SK-N-SH (cell line): ENCODE measurements at regions not wholly inside any gene's neighbourhood (a gene's known extent, or its start where the extent isn't known, plus 50 kb on each side); places are given as distances from the start of the nearest gene placed in this dataset.

Experiments
- CTCF ChIA-PET: fragments of 300-600, 350-600 bp; formaldehyde crosslinking; extraction: SDS; loops from one replicate; lab custom pipeline; 2021; lab: Yijun Ruan, JAX
- POLR2A ChIA-PET: fragments of 350-600 bp; sonication (Branson Sonifier 250); formaldehyde crosslinking; extraction: SDS; loops from one replicate; lab custom pipeline; 2020; ENCODE audit warnings: antibody characterized with exemption, inconsistent platforms; lab: Yijun Ruan, JAX
- DNase-seq: peaks from one replicate; pipeline ENCODE4 v3.0.0; 2012
- H2AFZ ChIP-seq: fragments of 200-600 bp; sonication (generic); 2 replicates; pipeline ENCODE4 v1.8.1; 2016; ENCODE audit warnings: antibody characterized with exemption, mild to moderate bottlenecking, low read depth
- H3F3A ChIP-seq: fragments of 200-600 bp; sonication (generic); replicated peaks from 2 replicates; pipeline ENCODE3; 2016; ENCODE audit warnings: antibody characterized with exemption, mild to moderate bottlenecking; ENCODE audit not compliant: insufficient read depth
- H3K27ac ChIP-seq, 2 experiments: fragments of 200-500 bp in 1 of 2; fragments of 200-600 bp in 1 of 2; sonication (Bioruptor generic) in 1 of 2; sonication (generic), shearing (Covaris generic) in 1 of 2; 2 replicates each; pipeline versions ENCODE4 v1.5.1 to v1.6.1; 2014 to 2016; ENCODE audit warnings: low read depth in 2 of 2, inconsistent platforms in 1 of 2, low read length in 1 of 2, mild to moderate bottlenecking in 1 of 2, mixed read lengths in 1 of 2
- H3K27me3 ChIP-seq: fragments of 200-600 bp; sonication (generic), shearing (Covaris generic); 2 replicates; pipeline ENCODE4 v1.6.1; 2016; ENCODE audit warnings: mixed run types; ENCODE audit not compliant: insufficient read depth
- H3K36me3 ChIP-seq, 2 experiments: fragments of 200-500 bp in 1 of 2; fragments of 200-600 bp in 1 of 2; sonication (Bioruptor generic) in 1 of 2; sonication (generic) in 1 of 2; replicated peaks in 1 of 2; 2 replicates each; pipeline versions ENCODE3 to v1.5.1; 2014 to 2016; ENCODE audit warnings: low read length in 1 of 2, mild to moderate bottlenecking in 1 of 2; ENCODE audit not compliant: insufficient read depth in 2 of 2, control insufficient read depth in 1 of 2
- H3K4me1 ChIP-seq, 2 experiments: fragments of 200-500 bp in 1 of 2; fragments of 200-600 bp in 1 of 2; sonication (Bioruptor generic) in 1 of 2; sonication (generic), shearing (Covaris generic) in 1 of 2; 2 replicates each; pipeline versions ENCODE4 v1.5.1 to v1.6.1; 2014 to 2016; ENCODE audit warnings: low read depth in 1 of 2, low read length in 1 of 2, mixed run types in 1 of 2; ENCODE audit not compliant: insufficient read depth in 2 of 2, control insufficient read depth in 1 of 2
- H3K4me2 ChIP-seq: fragments of 200-600 bp; sonication (generic), shearing (Covaris generic); 2 replicates; pipeline ENCODE4 v1.6.1; 2017; ENCODE audit warnings: mixed run types
- H3K4me3 ChIP-seq, 2 experiments: fragments of 200-500 bp in 1 of 2; fragments of 200-600 bp in 1 of 2; sonication (Bioruptor generic) in 1 of 2; sonication (generic), shearing (Covaris generic) in 1 of 2; 2 replicates each; pipeline versions ENCODE4 v1.5.1 to v1.8.1; 2014 to 2016; ENCODE audit warnings: low read depth in 2 of 2, inconsistent platforms in 1 of 2, low read length in 1 of 2, mild to moderate bottlenecking in 1 of 2, mixed read lengths in 1 of 2, moderate library complexity in 1 of 2
- H3K79me2 ChIP-seq: fragments of 200-600 bp; sonication (generic); 2 replicates; pipeline ENCODE4 v1.8.1; 2017; ENCODE audit warnings: mild to moderate bottlenecking; ENCODE audit not compliant: insufficient read depth
- H3K9ac ChIP-seq: fragments of 200-600 bp; sonication (generic); 2 replicates; pipeline ENCODE4 v1.6.1; 2017; ENCODE audit warnings: mixed run types
- H3K9me2 ChIP-seq: fragments of 200-600 bp; sonication (generic); 2 replicates; pipeline ENCODE4 v1.6.1; 2017; ENCODE audit warnings: mixed run types
- H3K9me3 ChIP-seq: fragments of 200-600 bp; sonication (generic); 2 replicates; pipeline ENCODE4 v1.6.1; 2017; ENCODE audit warnings: mixed run types, mild to moderate bottlenecking, moderate library complexity
- H4K20me1 ChIP-seq: fragments of 200-600 bp; sonication (generic); 2 replicates; pipeline ENCODE4 v1.6.1; 2017; ENCODE audit warnings: mild to moderate bottlenecking, mixed run types; ENCODE audit not compliant: insufficient read depth
- CHD2 ChIP-seq: fragments of 150-350 bp; IDR thresholded peaks from 2 replicates; pipeline ENCODE4 v1.6.1; 2018; ENCODE audit warnings: low read length; ENCODE audit not compliant: partially characterized antibody
- CTCF ChIP-seq: fragments of 200-600 bp; sonication (generic); IDR thresholded peaks from 2 replicates; pipeline ENCODE4 v1.6.1; 2017; ENCODE audit warnings: antibody characterized with exemption, mild to moderate bottlenecking, moderate library complexity
- MAX ChIP-seq: IDR thresholded peaks from 2 replicates; pipeline ENCODE4 v1.4.0; 2012; ENCODE audit warnings: low read depth
- NFIC ChIP-seq: IDR thresholded peaks from 2 replicates; pipeline ENCODE4 v1.4.0; 2012; ENCODE audit warnings: borderline replicate concordance
- NRF1 ChIP-seq: IDR thresholded peaks from 2 replicates; pipeline ENCODE4 v1.6.1; 2012; ENCODE audit warnings: low read depth, mild to moderate bottlenecking, low read length
- RXRA ChIP-seq: IDR thresholded peaks from 2 replicates; pipeline ENCODE4 v1.4.0; 2012; ENCODE audit warnings: low read depth, mild to moderate bottlenecking, borderline replicate concordance
- SMC3 ChIP-seq: IDR thresholded peaks from 2 replicates; pipeline ENCODE4 v1.6.1; 2012; ENCODE audit warnings: low read depth, low read length, improper control_type of control experiment
- TAF1 ChIP-seq: IDR thresholded peaks from 2 replicates; pipeline ENCODE4 v1.6.1; 2012; ENCODE audit warnings: low read depth, mild to moderate bottlenecking, low read length, moderate library complexity, borderline replicate concordance
- USF1 ChIP-seq: IDR thresholded peaks from 2 replicates; pipeline ENCODE4 v1.4.0; 2012; ENCODE audit warnings: low read depth, borderline replicate concordance
- USF2 ChIP-seq: fragments of 150-350 bp; IDR thresholded peaks from 2 replicates; pipeline ENCODE4 v1.6.1; 2017; ENCODE audit warnings: antibody characterized with exemption, low read length, low read depth, borderline replicate concordance
- YY1 ChIP-seq: IDR thresholded peaks from 2 replicates; pipeline ENCODE4 v1.4.0; 2012; ENCODE audit warnings: low read depth, mild to moderate bottlenecking
- WGBS: methylation state at CpG from one replicate; pipeline ENCODE4 v1.1.6; 2017; ENCODE audit warnings: low lambda C conversion rate; 5-methylcytosine and 5-hydroxymethylcytosine counted together
- TF ChIP-seq, protein P1 (sequence below): fragments of 150-350 bp; IDR thresholded peaks from 2 replicates; pipeline ENCODE4 v1.6.1; 2016; ENCODE audit warnings: mild to moderate bottlenecking, low read depth, low read length
- TF ChIP-seq, protein P2 (sequence below): IDR thresholded peaks from 2 replicates; pipeline ENCODE4 v1.6.1; 2012; ENCODE audit warnings: mild to moderate bottlenecking, low read depth, low read length, moderate library complexity

- H3K4me1 ChIP-seq: no peaks in the 10 kb centered on the region
- DNase-seq: no peak
- no peaks in the 10 kb centered on the region for H3K36me3 ChIP-seq
- no peaks in the 10 kb centered on the region for H3F3A ChIP-seq
- H3K27me3 ChIP-seq: no peaks in the 10 kb centered on the region
- no peak overlapping the region for H2AFZ ChIP-seq
- H3K9me3 ChIP-seq: no peaks in the 10 kb centered on the region; the same call in 1 of the 2 replicates
- no peak overlapping the region for H3K4me2 ChIP-seq
- no peaks in the 10 kb centered on the region for H3K79me2 ChIP-seq
- H3K4me3 ChIP-seq: no peak overlapping the region
- 2% methylated on average over 3 of the region's 3 CpGs for WGBS
- TF ChIP-seq USF2 (no peak), SMC3 (no peak), NFIC (no peak), USF1 (no peak), RXRA (no peak), CTCF (no peak), CHD2 (no peak), YY1 (no peak), TAF1 (no peak), MAX (no peak), NRF1 (no peak)
- TF ChIP-seq, protein P1, sequence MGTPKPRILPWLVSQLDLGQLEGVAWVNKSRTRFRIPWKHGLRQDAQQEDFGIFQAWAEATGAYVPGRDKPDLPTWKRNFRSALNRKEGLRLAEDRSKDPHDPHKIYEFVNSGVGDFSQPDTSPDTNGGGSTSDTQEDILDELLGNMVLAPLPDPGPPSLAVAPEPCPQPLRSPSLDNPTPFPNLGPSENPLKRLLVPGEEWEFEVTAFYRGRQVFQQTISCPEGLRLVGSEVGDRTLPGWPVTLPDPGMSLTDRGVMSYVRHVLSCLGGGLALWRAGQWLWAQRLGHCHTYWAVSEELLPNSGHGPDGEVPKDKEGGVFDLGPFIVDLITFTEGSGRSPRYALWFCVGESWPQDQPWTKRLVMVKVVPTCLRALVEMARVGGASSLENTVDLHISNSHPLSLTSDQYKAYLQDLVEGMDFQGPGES: no peak
- TF ChIP-seq, protein P2, sequence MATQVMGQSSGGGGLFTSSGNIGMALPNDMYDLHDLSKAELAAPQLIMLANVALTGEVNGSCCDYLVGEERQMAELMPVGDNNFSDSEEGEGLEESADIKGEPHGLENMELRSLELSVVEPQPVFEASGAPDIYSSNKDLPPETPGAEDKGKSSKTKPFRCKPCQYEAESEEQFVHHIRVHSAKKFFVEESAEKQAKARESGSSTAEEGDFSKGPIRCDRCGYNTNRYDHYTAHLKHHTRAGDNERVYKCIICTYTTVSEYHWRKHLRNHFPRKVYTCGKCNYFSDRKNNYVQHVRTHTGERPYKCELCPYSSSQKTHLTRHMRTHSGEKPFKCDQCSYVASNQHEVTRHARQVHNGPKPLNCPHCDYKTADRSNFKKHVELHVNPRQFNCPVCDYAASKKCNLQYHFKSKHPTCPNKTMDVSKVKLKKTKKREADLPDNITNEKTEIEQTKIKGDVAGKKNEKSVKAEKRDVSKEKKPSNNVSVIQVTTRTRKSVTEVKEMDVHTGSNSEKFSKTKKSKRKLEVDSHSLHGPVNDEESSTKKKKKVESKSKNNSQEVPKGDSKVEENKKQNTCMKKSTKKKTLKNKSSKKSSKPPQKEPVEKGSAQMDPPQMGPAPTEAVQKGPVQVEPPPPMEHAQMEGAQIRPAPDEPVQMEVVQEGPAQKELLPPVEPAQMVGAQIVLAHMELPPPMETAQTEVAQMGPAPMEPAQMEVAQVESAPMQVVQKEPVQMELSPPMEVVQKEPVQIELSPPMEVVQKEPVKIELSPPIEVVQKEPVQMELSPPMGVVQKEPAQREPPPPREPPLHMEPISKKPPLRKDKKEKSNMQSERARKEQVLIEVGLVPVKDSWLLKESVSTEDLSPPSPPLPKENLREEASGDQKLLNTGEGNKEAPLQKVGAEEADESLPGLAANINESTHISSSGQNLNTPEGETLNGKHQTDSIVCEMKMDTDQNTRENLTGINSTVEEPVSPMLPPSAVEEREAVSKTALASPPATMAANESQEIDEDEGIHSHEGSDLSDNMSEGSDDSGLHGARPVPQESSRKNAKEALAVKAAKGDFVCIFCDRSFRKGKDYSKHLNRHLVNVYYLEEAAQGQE: no peak
- H3K9me2 ChIP-seq: peaks cover 3% of the 10 kb centered on the region; the same call in 1 of the 2 replicates
- no peak overlapping the region for H3K27ac ChIP-seq
- no peak overlapping the region for H3K9ac ChIP-seq
- ChIA-PET POLR2A (no interaction called here), CTCF (no interaction called here)
- no peaks in the 10 kb centered on the region for H4K20me1 ChIP-seq
Observed at GRCh38 chr6:91804981-91805380, 1218.1 kb upstream of the MAP3K7 start.
